DND-41 (cell line): ENCODE measurements at regions not wholly inside any gene's neighbourhood (a gene's known extent, or its start where the extent isn't known, plus 50 kb on each side); places are given as distances from the start of the nearest gene placed in this dataset.

ENCODE experiments used
- EZH2 ChIP-seq: IDR thresholded peaks from 3 replicates; pipeline ENCODE4 v1.6.1; 2012; ENCODE audit warnings: borderline replicate concordance, low read depth, mild to moderate bottlenecking, moderate library complexity, low read length, inconsistent platforms; ENCODE audit not compliant: severe bottlenecking
- TF ChIP-seq, protein P1 (sequence below): IDR thresholded peaks from 2 replicates; pipeline ENCODE4 v1.5.1; 2012; ENCODE audit warnings: borderline replicate concordance, low read length, moderate library complexity, mild to moderate bottlenecking; ENCODE audit not compliant: poor library complexity, severe bottlenecking; ENCODE audit errors: extremely low read depth

DNA sequence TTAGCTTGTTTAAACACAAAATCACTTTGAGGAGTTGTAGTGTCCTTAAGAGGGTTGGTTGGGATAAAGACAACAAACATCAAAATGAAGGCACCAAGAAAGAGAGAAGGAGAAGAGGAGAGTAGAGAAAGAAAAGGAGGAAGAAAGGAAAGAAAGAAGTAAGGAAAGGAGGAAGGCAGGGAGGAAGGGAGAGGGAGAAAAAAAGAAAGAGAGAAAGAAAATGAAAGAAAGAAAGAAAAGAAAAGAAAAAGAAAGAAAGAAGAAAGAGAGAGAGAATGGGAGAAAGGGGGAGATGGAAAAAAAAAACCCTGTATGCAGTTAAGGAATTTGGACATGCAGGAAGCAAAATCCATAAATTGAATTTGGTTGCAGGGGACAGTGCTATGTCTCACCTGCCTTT lies 635.4 kb upstream of the FZD8 start:
- TF ChIP-seq, protein P1, sequence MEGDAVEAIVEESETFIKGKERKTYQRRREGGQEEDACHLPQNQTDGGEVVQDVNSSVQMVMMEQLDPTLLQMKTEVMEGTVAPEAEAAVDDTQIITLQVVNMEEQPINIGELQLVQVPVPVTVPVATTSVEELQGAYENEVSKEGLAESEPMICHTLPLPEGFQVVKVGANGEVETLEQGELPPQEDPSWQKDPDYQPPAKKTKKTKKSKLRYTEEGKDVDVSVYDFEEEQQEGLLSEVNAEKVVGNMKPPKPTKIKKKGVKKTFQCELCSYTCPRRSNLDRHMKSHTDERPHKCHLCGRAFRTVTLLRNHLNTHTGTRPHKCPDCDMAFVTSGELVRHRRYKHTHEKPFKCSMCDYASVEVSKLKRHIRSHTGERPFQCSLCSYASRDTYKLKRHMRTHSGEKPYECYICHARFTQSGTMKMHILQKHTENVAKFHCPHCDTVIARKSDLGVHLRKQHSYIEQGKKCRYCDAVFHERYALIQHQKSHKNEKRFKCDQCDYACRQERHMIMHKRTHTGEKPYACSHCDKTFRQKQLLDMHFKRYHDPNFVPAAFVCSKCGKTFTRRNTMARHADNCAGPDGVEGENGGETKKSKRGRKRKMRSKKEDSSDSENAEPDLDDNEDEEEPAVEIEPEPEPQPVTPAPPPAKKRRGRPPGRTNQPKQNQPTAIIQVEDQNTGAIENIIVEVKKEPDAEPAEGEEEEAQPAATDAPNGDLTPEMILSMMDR = no peak
- TF ChIP-seq EZH2 = no peak
